NT2/D1 (cell line): ENCODE measurements at regions not wholly inside any gene's neighbourhood (a gene's known extent, or its start where the extent isn't known, plus 50 kb on each side); places are given as distances from the start of the nearest gene placed in this dataset.
A peak's percentile ranks its signal among the peaks of the same experiment; 100 is the strongest.

Experiments
- DNase-seq: peaks from one replicate; pipeline ENCODE4 v3.0.0-alpha.2; 2011; ENCODE audit warnings: low read depth, low spot score
- H3K27me3 ChIP-seq: 2 replicates; pipeline ENCODE4 v1.6.0; 2011; ENCODE audit warnings: mild to moderate bottlenecking; ENCODE audit not compliant: insufficient read length, insufficient read depth
- H3K36me3 ChIP-seq: 2 replicates; pipeline ENCODE4 v1.6.1; 2011; ENCODE audit warnings: mild to moderate bottlenecking, low read length, mixed read lengths; ENCODE audit not compliant: insufficient read depth, insufficient read length
- H3K4me1 ChIP-seq: 2 replicates; pipeline ENCODE4 v1.5.1; 2011; ENCODE audit not compliant: insufficient read depth, insufficient read length
- H3K4me3 ChIP-seq: 2 replicates; pipeline ENCODE4 v1.5.1; 2011; ENCODE audit warnings: low read depth; ENCODE audit not compliant: insufficient read length
- H3K9ac ChIP-seq: 2 replicates; pipeline ENCODE4 v1.6.0; 2011; ENCODE audit warnings: low read depth; ENCODE audit not compliant: insufficient read length
- H3K9me3 ChIP-seq: 2 replicates; pipeline ENCODE4 v1.5.1; 2011; ENCODE audit warnings: mild to moderate bottlenecking, low read length; ENCODE audit not compliant: insufficient read depth
- SUZ12 ChIP-seq: IDR thresholded peaks from 2 replicates; pipeline ENCODE4 v1.6.1; 2011; ENCODE audit not compliant: insufficient read length, insufficient read depth; ENCODE audit errors: extremely low read depth
- YY1 ChIP-seq: IDR thresholded peaks from 2 replicates; pipeline ENCODE4 v1.6.1; 2011; ENCODE audit not compliant: insufficient read length, insufficient read depth
- ZNF274 ChIP-seq: IDR thresholded peaks from 2 replicates; pipeline ENCODE4 v1.6.1; 2011; ENCODE audit warnings: mild to moderate bottlenecking, low read depth, low read length

DNA sequence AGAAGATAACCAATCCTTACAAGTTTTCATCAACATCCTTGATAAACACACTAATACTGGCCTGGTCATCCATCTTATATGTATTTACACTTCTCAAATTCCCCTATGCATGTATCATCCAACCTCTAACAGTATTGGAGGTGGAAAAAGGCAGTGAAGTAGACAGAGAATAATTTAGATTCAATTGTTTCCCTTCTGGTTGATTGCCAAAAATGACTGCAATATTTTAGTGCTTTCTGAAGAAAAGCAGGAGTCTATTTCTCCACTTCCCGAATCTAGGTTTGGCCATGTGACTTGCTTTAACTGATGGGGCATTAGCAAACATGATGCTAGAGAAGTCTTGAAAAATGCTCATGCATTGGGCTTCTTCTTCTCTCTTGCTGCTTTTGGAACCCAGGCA, 78.3 kb upstream of the METAP2 start:
- no peaks in the 10 kb centered on the region for H3K27me3 ChIP-seq
- H3K4me3 ChIP-seq = no peak overlapping the region
- no peak overlapping the region for H3K9ac ChIP-seq
- DNase-seq = no peak
- H3K4me1 ChIP-seq = no peaks in the 10 kb centered on the region
- H3K9me3 ChIP-seq = peaks cover 46% of the 10 kb centered on the region
- TF ChIP-seq YY1 (no peak), SUZ12 (no peak), ZNF274 (no peak)
- H3K36me3 ChIP-seq = no peaks in the 10 kb centered on the region

DNA sequence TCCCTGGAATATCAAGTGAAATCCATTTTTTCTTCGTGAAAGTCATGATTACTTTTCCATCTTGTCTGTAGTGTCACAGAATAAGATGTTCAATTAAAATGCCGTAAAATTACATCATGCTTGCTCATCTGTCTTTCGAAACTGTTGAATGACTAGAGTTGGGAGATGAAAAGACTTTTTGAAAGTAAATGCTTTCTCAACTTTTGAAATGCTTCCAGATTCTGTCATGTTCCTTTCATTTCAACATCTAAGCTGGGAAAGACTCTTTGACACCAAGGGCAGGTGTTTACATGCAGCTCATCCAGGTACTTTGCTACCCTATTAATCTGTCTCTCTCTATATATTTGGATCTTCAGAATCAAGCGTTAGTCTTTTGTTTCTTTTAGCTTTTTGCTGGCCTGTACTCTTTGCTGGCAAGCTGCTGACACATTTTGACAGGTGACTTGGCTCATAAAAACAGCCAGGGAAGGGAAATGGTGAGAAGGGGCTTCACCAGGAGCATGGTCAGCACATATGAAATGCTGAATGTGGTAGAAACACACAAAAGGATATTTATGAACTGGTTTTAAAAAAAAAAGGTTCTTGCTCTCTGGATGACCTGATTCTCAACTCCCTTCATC, 77.0 kb upstream of the METAP2 start:
- DNase-seq = no peak
- Histone ChIP-seq H3K27me3 (no peaks in the 10 kb centered on the region), H3K9me3 (peaks cover 33% of the 10 kb centered on the region), H3K9ac (no peak overlapping the region), H3K36me3 (no peaks in the 10 kb centered on the region), H3K4me3 (no peak overlapping the region), H3K4me1 (no peaks in the 10 kb centered on the region)
- no peak for TF ChIP-seq YY1
- TF ChIP-seq SUZ12 = no peak
- TF ChIP-seq ZNF274 = no peak

DNA sequence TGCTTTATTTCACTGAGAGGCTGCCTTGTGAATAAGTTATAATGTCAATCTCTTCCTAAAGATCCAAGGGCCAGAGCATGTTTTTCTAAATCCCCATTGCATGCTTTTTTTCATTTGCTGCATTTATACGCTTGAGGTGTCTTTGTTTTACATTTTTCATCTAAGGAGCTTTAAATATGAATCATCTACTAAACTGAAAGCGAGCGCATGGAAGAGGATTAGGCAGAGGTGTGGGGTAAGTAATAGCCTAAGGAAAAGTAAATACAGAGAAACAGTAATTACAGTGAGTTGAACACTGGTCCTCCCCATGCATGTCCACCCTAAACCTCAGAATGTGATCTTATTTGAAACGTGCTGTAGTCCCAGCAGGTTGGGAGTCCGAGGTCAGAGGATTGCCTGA, 76.4 kb upstream of the METAP2 start:
- H3K27me3 ChIP-seq = no peaks in the 10 kb centered on the region
- no peaks in the 10 kb centered on the region for H3K36me3 ChIP-seq
- H3K9me3 ChIP-seq = peaks cover 27% of the 10 kb centered on the region
- H3K9ac ChIP-seq = no peak overlapping the region
- DNase-seq = no peak
- no peaks in the 10 kb centered on the region for H3K4me1 ChIP-seq
- no peak for TF ChIP-seq SUZ12
- no peak for TF ChIP-seq ZNF274
- no peak for TF ChIP-seq YY1
- H3K4me3 ChIP-seq = no peak overlapping the region

DNA sequence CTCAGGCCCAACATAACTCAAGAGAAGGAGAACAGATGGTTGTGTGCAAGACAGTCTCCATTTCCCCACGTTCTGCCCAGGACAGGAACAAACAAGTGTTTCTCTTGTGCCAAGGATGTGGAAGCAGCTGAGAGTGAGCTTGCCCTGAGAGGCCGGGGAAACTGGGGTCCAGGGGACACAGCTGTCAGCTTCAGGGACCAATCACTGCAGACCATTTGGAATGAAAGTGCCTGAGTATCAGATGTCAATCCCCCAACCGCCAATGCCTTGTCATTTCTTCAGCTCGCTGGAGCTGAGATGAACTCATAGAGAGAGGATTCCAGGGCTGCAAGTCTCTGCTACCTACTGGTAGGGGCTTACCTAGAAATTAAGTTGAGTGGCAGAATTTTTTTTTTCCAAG, 71.9 kb upstream of the METAP2 start:
- no peaks in the 10 kb centered on the region for H3K4me1 ChIP-seq
- H3K9ac ChIP-seq = no peak overlapping the region
- H3K9me3 ChIP-seq = no peaks in the 10 kb centered on the region
- H3K4me3 ChIP-seq = no peak overlapping the region
- TF ChIP-seq ZNF274 (no peak), SUZ12 (no peak), YY1 (no peak)
- H3K36me3 ChIP-seq = no peaks in the 10 kb centered on the region
- H3K27me3 ChIP-seq = no peaks in the 10 kb centered on the region
- no peak for DNase-seq

DNA sequence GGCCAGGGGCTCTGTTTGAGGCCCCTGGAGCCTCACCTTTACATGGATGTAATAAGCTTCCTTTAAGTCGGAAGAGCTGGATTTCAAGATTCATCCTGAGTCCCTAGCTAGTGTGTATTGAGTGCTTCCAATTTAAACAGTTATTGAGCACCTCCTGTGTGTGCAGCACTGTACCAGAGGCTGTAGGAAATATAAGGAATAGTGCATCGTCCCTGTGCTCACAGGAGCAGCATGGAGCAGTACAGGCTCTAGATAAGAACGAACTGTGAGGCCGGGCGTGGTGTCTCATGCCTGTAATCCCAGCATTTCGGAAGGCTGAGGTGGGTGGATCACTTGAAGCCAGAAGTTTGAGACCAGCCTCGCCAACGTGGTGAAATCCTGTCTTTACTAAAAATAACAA, 65.8 kb upstream of the METAP2 start:
- Histone ChIP-seq H3K9ac (no peak overlapping the region), H3K36me3 (no peaks in the 10 kb centered on the region), H3K4me3 (no peak overlapping the region), H3K27me3 (no peaks in the 10 kb centered on the region), H3K9me3 (no peaks in the 10 kb centered on the region), H3K4me1 (no peaks in the 10 kb centered on the region)
- TF ChIP-seq YY1 (no peak), ZNF274 (no peak), SUZ12 (no peak)
- DNase-seq = no peak

DNA sequence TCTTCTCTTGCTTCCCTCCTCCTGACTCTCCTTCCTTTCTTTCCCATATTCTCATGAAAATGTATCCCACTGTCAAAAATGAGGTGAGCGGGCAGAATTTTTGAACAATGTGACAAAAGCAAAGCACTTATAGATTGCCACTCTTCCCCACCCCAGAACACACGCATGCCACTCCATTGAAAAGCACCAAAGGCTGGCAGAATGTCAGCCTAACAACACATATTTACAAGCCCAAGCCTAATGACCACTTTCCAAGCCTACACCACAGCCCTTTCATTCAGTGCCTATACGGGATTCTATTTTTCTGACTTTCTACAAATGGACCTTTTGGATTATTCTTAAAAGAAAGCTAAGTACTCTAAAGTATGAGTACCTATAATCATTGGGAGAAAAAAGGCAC, 62.9 kb upstream of the METAP2 start:
- no peaks in the 10 kb centered on the region for H3K36me3 ChIP-seq
- H3K27me3 ChIP-seq = no peaks in the 10 kb centered on the region
- no peak overlapping the region for H3K9ac ChIP-seq
- no peaks in the 10 kb centered on the region for H3K9me3 ChIP-seq
- DNase-seq = no peak
- no peak overlapping the region for H3K4me3 ChIP-seq
- H3K4me1 ChIP-seq = no peaks in the 10 kb centered on the region
- no peak for TF ChIP-seq YY1
- TF ChIP-seq SUZ12 = no peak
- no peak for TF ChIP-seq ZNF274

DNA sequence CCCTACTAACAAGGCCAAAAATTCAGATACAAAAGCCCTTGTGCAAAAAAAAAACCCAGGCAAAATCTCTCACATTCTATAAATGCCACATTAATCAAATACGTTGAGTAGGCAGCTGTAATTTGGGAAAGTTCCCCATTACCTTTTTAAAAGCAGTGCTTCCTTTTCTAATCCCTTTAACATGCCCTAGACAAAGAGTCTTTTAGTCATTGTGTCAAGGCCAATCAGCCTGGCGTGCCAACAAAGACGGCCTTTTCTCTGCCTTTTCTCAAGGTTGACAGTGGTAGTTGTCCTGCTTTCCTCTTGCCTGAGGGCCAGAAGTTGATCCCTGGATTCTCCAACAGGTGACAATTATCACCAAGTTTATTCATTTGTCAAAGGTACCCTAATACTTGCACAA, 62.5 kb upstream of the METAP2 start:
- no peak overlapping the region for H3K4me3 ChIP-seq
- no peak overlapping the region for H3K9ac ChIP-seq
- H3K4me1 ChIP-seq = no peaks in the 10 kb centered on the region

More for the DNA sequence above, 62.5 kb upstream of the METAP2 start:
- peak; percentile 3 for DNase-seq
- H3K27me3 ChIP-seq = no peaks in the 10 kb centered on the region
- no peak for TF ChIP-seq ZNF274
- TF ChIP-seq YY1 = no peak
- no peak for TF ChIP-seq SUZ12
- no peaks in the 10 kb centered on the region for H3K9me3 ChIP-seq
- no peaks in the 10 kb centered on the region for H3K36me3 ChIP-seq
